SK-N-SH (cell line): ENCODE measurements at regions not wholly inside any gene's neighbourhood (a gene's known extent, or its start where the extent isn't known, plus 50 kb on each side); places are given as distances from the start of the nearest gene placed in this dataset.

Experiments
- CTCF ChIA-PET: fragments of 300-600, 350-600 bp; formaldehyde crosslinking; extraction: SDS; loops from one replicate; lab custom pipeline; 2021; lab: Yijun Ruan, JAX
- POLR2A ChIA-PET: fragments of 350-600 bp; sonication (Branson Sonifier 250); formaldehyde crosslinking; extraction: SDS; loops from one replicate; lab custom pipeline; 2020; ENCODE audit warnings: antibody characterized with exemption, inconsistent platforms; lab: Yijun Ruan, JAX
- DNase-seq: peaks from one replicate; pipeline ENCODE4 v3.0.0; 2012
- H2AFZ ChIP-seq: fragments of 200-600 bp; sonication (generic); 2 replicates; pipeline ENCODE4 v1.8.1; 2016; ENCODE audit warnings: antibody characterized with exemption, mild to moderate bottlenecking, low read depth
- H3F3A ChIP-seq: fragments of 200-600 bp; sonication (generic); replicated peaks from 2 replicates; pipeline ENCODE3; 2016; ENCODE audit warnings: antibody characterized with exemption, mild to moderate bottlenecking; ENCODE audit not compliant: insufficient read depth
- H3K27ac ChIP-seq, 2 experiments: fragments of 200-500 bp in 1 of 2; fragments of 200-600 bp in 1 of 2; sonication (Bioruptor generic) in 1 of 2; sonication (generic), shearing (Covaris generic) in 1 of 2; 2 replicates each; pipeline versions ENCODE4 v1.5.1 to v1.6.1; 2014 to 2016; ENCODE audit warnings: low read depth in 2 of 2, inconsistent platforms in 1 of 2, low read length in 1 of 2, mild to moderate bottlenecking in 1 of 2, mixed read lengths in 1 of 2
- H3K27me3 ChIP-seq: fragments of 200-600 bp; sonication (generic), shearing (Covaris generic); 2 replicates; pipeline ENCODE4 v1.6.1; 2016; ENCODE audit warnings: mixed run types; ENCODE audit not compliant: insufficient read depth
- H3K36me3 ChIP-seq, 2 experiments: fragments of 200-500 bp in 1 of 2; fragments of 200-600 bp in 1 of 2; sonication (Bioruptor generic) in 1 of 2; sonication (generic) in 1 of 2; replicated peaks in 1 of 2; 2 replicates each; pipeline versions ENCODE3 to v1.5.1; 2014 to 2016; ENCODE audit warnings: low read length in 1 of 2, mild to moderate bottlenecking in 1 of 2; ENCODE audit not compliant: insufficient read depth in 2 of 2, control insufficient read depth in 1 of 2
- H3K4me1 ChIP-seq, 2 experiments: fragments of 200-500 bp in 1 of 2; fragments of 200-600 bp in 1 of 2; sonication (Bioruptor generic) in 1 of 2; sonication (generic), shearing (Covaris generic) in 1 of 2; 2 replicates each; pipeline versions ENCODE4 v1.5.1 to v1.6.1; 2014 to 2016; ENCODE audit warnings: low read depth in 1 of 2, low read length in 1 of 2, mixed run types in 1 of 2; ENCODE audit not compliant: insufficient read depth in 2 of 2, control insufficient read depth in 1 of 2
- H3K4me2 ChIP-seq: fragments of 200-600 bp; sonication (generic), shearing (Covaris generic); 2 replicates; pipeline ENCODE4 v1.6.1; 2017; ENCODE audit warnings: mixed run types
- H3K4me3 ChIP-seq, 2 experiments: fragments of 200-500 bp in 1 of 2; fragments of 200-600 bp in 1 of 2; sonication (Bioruptor generic) in 1 of 2; sonication (generic), shearing (Covaris generic) in 1 of 2; 2 replicates each; pipeline versions ENCODE4 v1.5.1 to v1.8.1; 2014 to 2016; ENCODE audit warnings: low read depth in 2 of 2, inconsistent platforms in 1 of 2, low read length in 1 of 2, mild to moderate bottlenecking in 1 of 2, mixed read lengths in 1 of 2, moderate library complexity in 1 of 2
- H3K79me2 ChIP-seq: fragments of 200-600 bp; sonication (generic); 2 replicates; pipeline ENCODE4 v1.8.1; 2017; ENCODE audit warnings: mild to moderate bottlenecking; ENCODE audit not compliant: insufficient read depth
- H3K9ac ChIP-seq: fragments of 200-600 bp; sonication (generic); 2 replicates; pipeline ENCODE4 v1.6.1; 2017; ENCODE audit warnings: mixed run types
- H3K9me2 ChIP-seq: fragments of 200-600 bp; sonication (generic); 2 replicates; pipeline ENCODE4 v1.6.1; 2017; ENCODE audit warnings: mixed run types
- H3K9me3 ChIP-seq: fragments of 200-600 bp; sonication (generic); 2 replicates; pipeline ENCODE4 v1.6.1; 2017; ENCODE audit warnings: mixed run types, mild to moderate bottlenecking, moderate library complexity
- H4K20me1 ChIP-seq: fragments of 200-600 bp; sonication (generic); 2 replicates; pipeline ENCODE4 v1.6.1; 2017; ENCODE audit warnings: mild to moderate bottlenecking, mixed run types; ENCODE audit not compliant: insufficient read depth
- ELF1 ChIP-seq: IDR thresholded peaks from 2 replicates; pipeline ENCODE4 v1.4.0; 2012
- FOSL2 ChIP-seq: IDR thresholded peaks from 2 replicates; pipeline ENCODE4 v1.4.0; 2012; ENCODE audit warnings: low read depth, mild to moderate bottlenecking, moderate library complexity, borderline replicate concordance
- FOXJ3 ChIP-seq: sonication (generic); formaldehyde crosslinking; IDR thresholded peaks from 2 replicates; pipeline ENCODE4 v1.5.1; 2020; ENCODE audit warnings: mild to moderate bottlenecking, missing genetic modification reagents
- GABPA ChIP-seq: IDR thresholded peaks from 2 replicates; pipeline ENCODE4 v1.4.0; 2012; ENCODE audit warnings: low read depth, mild to moderate bottlenecking
- GATA2 ChIP-seq: sonication (generic); formaldehyde crosslinking; IDR thresholded peaks from 2 replicates; pipeline ENCODE4 v1.5.0; 2020; ENCODE audit warnings: mild to moderate bottlenecking, missing genetic modification reagents
- MXI1 ChIP-seq: IDR thresholded peaks from 2 replicates; pipeline ENCODE4 v1.6.1; 2012; ENCODE audit warnings: mild to moderate bottlenecking, low read depth, low read length, improper control_type of control experiment
- POLR2AphosphoS5 ChIP-seq: IDR thresholded peaks from 2 replicates; pipeline ENCODE4 v1.6.1; 2012; ENCODE audit warnings: low read depth, low read length
- RAD21 ChIP-seq: IDR thresholded peaks from 2 replicates; pipeline ENCODE4 v1.6.1; 2012; ENCODE audit warnings: mild to moderate bottlenecking, low read length
- RCOR1 ChIP-seq: fragments of 150-350 bp; IDR thresholded peaks from 2 replicates; pipeline ENCODE4 v1.6.1; 2017; ENCODE audit warnings: antibody characterized with exemption, low read length
- RFX5 ChIP-seq: IDR thresholded peaks from 2 replicates; pipeline ENCODE4 v1.6.1; 2012; ENCODE audit warnings: mild to moderate bottlenecking, improper control_type of control experiment, low read length
- RXRA ChIP-seq: IDR thresholded peaks from 2 replicates; pipeline ENCODE4 v1.4.0; 2012; ENCODE audit warnings: low read depth, mild to moderate bottlenecking, borderline replicate concordance
- TAF1 ChIP-seq: IDR thresholded peaks from 2 replicates; pipeline ENCODE4 v1.6.1; 2012; ENCODE audit warnings: low read depth, mild to moderate bottlenecking, low read length, moderate library complexity, borderline replicate concordance
- WGBS: methylation state at CpG from one replicate; pipeline ENCODE4 v1.1.6; 2017; ENCODE audit warnings: low lambda C conversion rate; 5-methylcytosine and 5-hydroxymethylcytosine counted together
- TF ChIP-seq, protein P1 (sequence below): fragments of 150-350 bp; IDR thresholded peaks from 2 replicates; pipeline ENCODE4 v1.6.1; 2017; ENCODE audit warnings: antibody characterized with exemption, low read length, low read depth, borderline replicate concordance

GRCh38 chr5:88952996-88953643 is 70.1 kb upstream of the MEF2C start:
- no peak for TF ChIP-seq TAF1
- TF ChIP-seq GABPA, result no peak
- TF ChIP-seq GATA2, result no peak
- TF ChIP-seq RFX5, result no peak
- no peak for TF ChIP-seq RAD21
- TF ChIP-seq POLR2AphosphoS5, result no peak

DNA sequence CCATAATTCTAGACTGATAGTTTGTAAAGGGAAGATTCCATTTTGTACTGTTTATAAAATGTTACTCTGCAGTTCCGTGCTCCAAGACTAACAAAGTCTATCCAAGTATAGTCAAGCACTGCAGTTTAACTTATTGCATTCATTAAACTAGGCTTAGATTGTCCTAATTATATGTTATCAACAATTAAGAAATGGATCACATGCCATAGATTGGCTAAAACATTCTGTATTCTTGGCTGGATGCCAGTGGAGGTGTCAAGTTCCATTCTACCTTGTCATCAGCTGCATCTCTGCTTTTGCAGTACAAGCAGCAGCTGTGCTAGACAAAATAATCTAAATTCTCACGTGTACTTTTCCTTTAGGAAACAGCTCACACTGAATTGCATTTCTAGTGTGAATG is 69.4 kb upstream of the MEF2C start:
- no peaks in the 10 kb centered on the region; a peak in 1 of 4 replicates for H3K4me1 ChIP-seq
- no peaks in the 10 kb centered on the region for H4K20me1 ChIP-seq
- no peaks in the 10 kb centered on the region for H3K27me3 ChIP-seq
- H3K36me3 ChIP-seq, result no peaks in the 10 kb centered on the region
- no peaks in the 10 kb centered on the region for H3K79me2 ChIP-seq
- H3K4me2 ChIP-seq, result no peak overlapping the region
- H3K9me3 ChIP-seq, result no peaks in the 10 kb centered on the region
- CTCF ChIA-PET, result no interaction called here
- POLR2A ChIA-PET, result no interaction called here
- H2AFZ ChIP-seq, result no peak overlapping the region
- WGBS, result 52% methylated on average over 2 of the region's 2 CpGs
- no peak overlapping the region for H3K4me3 ChIP-seq
- H3K9ac ChIP-seq, result no peak overlapping the region
- H3K9me2 ChIP-seq, result no peaks in the 10 kb centered on the region
- no peaks in the 10 kb centered on the region for H3F3A ChIP-seq
- TF ChIP-seq ELF1 (no peak), FOSL2 (no peak)
- no peak for DNase-seq
- no peak overlapping the region for H3K27ac ChIP-seq

More at GRCh38 chr5:88952996-88953643, 70.1 kb upstream of the MEF2C start:
- Histone ChIP-seq H3K9me3 (no peaks in the 10 kb centered on the region), H3K27me3 (no peaks in the 10 kb centered on the region), H4K20me1 (no peaks in the 10 kb centered on the region), H3F3A (no peaks in the 10 kb centered on the region), H3K36me3 (no peaks in the 10 kb centered on the region), H3K9me2 (no peaks in the 10 kb centered on the region), H3K4me3 (no peak overlapping the region), H3K4me1 (no peaks in the 10 kb centered on the region; a peak in 1 of 4 replicates), H3K4me2 (no peak overlapping the region), H2AFZ (no peak overlapping the region), H3K79me2 (no peaks in the 10 kb centered on the region), H3K27ac (no peak overlapping the region), H3K9ac (no peak overlapping the region)
- CTCF ChIA-PET, result interaction anchor here (0.9 kb wide), 1 partner anchor 10 kb away, joined by 3 read pairs; no protein-coding TSS in a partner anchor
- 68% methylated on average over 5 of the region's 5 CpGs for WGBS
- no peak for DNase-seq
- POLR2A ChIA-PET, result no interaction called here

- H3K4me3 ChIP-seq, result no peak overlapping the region
- H3K27ac ChIP-seq, result no peak overlapping the region
- no peaks in the 10 kb centered on the region for H3K79me2 ChIP-seq
- no peak overlapping the region for H2AFZ ChIP-seq
- H3K4me1 ChIP-seq, result no peaks in the 10 kb centered on the region; a peak in 1 of 4 replicates
- H3F3A ChIP-seq, result no peaks in the 10 kb centered on the region
- H3K36me3 ChIP-seq, result no peaks in the 10 kb centered on the region
- no peak for DNase-seq
- H3K27me3 ChIP-seq, result no peaks in the 10 kb centered on the region
- no peaks in the 10 kb centered on the region for H3K9me3 ChIP-seq
- H3K9me2 ChIP-seq, result no peaks in the 10 kb centered on the region
- WGBS, result 56% methylated on average over 4 of the region's 4 CpGs
- H4K20me1 ChIP-seq, result no peaks in the 10 kb centered on the region
- CTCF ChIA-PET, result no interaction called here
- POLR2A ChIA-PET, result interaction anchor here (0.6 kb wide), 1 partner anchor 395 kb away, joined by 3 read pairs; no protein-coding TSS in a partner anchor
- H3K9ac ChIP-seq, result no peak overlapping the region
- no peak for TF ChIP-seq FOXJ3
- TF ChIP-seq RCOR1, result no peak
- TF ChIP-seq, protein P1, sequence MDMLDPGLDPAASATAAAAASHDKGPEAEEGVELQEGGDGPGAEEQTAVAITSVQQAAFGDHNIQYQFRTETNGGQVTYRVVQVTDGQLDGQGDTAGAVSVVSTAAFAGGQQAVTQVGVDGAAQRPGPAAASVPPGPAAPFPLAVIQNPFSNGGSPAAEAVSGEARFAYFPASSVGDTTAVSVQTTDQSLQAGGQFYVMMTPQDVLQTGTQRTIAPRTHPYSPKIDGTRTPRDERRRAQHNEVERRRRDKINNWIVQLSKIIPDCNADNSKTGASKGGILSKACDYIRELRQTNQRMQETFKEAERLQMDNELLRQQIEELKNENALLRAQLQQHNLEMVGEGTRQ, result no peak
- no peak for TF ChIP-seq RAD21
- TF ChIP-seq RXRA, result no peak
- no peak for TF ChIP-seq MXI1
- no peak for TF ChIP-seq ELF1
- H3K4me2 ChIP-seq, result no peak overlapping the region
Measured at GRCh38 chr5:88951457-88951856, 68.5 kb upstream of the MEF2C start.
